HG02970 (cell line): ENCODE measurements at regions not wholly inside any gene's neighbourhood (a gene's known extent, or its start where the extent isn't known, plus 50 kb on each side); places are given as distances from the start of the nearest gene placed in this dataset.

Experiments
- ATAC-seq: cut with Tn5 transposase; IDR thresholded peaks from one replicate; pipeline ENCODE4 v1.9.1; 2021; ENCODE audit warnings: mild to moderate bottlenecking, moderate library complexity, moderate number of reproducible peaks; ENCODE audit not compliant: unreplicated experiment, low FRiP score

- no peak for ATAC-seq
Measured at GRCh38 chr5:92908952-92909601, 671.9 kb downstream of the NR2F1-AS1 start.

- peak; percentile 53 for ATAC-seq
Measured at GRCh38 chr5:92907938-92908606, 672.9 kb downstream of the NR2F1-AS1 start.

DNA sequence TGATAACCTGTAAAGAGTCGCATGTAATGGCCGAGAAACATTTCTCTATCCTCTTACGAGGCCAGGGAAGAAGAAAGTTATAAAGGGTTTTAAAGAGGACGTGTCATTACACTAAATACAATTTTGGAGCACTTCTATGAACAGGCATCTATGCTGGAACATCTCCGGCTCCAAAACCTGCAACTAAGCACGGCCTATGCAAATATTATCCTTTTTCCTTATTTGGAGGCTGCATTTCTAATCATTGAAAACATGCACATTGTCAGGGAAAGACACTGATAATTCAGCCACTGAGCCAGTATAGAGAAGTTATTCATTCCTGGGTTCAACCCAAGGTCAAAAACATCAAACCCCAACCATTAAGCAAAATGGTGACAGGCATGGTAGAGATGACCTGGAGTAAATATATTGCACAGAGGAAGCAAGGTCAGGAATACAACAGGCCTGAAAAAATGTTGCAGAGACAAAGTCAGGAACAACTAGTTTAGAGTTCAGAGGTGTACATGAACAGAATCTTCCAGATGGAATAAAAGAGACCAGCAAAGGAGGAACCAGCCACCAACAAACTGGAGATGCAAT, 674.1 kb downstream of the NR2F1-AS1 start:
- ATAC-seq: no peak

- ATAC-seq: no peak
Measured at GRCh38 chr5:92904021-92904420, 677.0 kb downstream of the NR2F1-AS1 start.

GRCh38 chr5:92899611-92900010, 681.4 kb downstream of the NR2F1-AS1 start:
- no peak for ATAC-seq

- ATAC-seq: no peak
Measured at GRCh38 chr5:92896722-92897121, 684.3 kb downstream of the NR2F1-AS1 start.

GRCh38 chr5:92890841-92891244, 690.2 kb downstream of the NR2F1-AS1 start:
- no peak for ATAC-seq

DNA sequence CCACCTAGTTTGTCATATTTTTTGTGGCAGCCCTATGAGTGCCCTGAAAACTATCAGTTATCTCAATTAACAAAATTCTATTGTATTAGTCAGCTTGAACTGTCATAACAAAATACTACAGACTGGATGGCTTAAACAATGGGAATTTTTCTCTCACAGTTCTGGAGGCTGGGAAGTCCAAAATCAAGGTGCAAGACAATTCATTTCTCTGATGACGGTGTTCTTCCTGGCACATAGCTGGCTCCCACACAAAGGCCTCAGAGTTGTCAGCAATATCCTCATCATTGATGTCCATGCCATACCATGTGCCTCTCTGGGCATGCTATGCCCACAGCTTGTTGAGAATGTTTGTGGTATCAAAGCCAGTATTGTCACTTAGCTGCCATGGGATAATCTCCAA, 691.9 kb downstream of the NR2F1-AS1 start:
- no peak for ATAC-seq

- no peak for ATAC-seq
Measured at GRCh38 chr5:92887254-92887653, 693.8 kb downstream of the NR2F1-AS1 start.

GRCh38 chr5:92886751-92887150, 694.3 kb downstream of the NR2F1-AS1 start:
- ATAC-seq: no peak

GRCh38 chr5:92885950-92886349, 695.1 kb downstream of the NR2F1-AS1 start:
- ATAC-seq: no peak

GRCh38 chr5:92884469-92884868, 696.5 kb downstream of the NR2F1-AS1 start:
- ATAC-seq: no peak

DNA sequence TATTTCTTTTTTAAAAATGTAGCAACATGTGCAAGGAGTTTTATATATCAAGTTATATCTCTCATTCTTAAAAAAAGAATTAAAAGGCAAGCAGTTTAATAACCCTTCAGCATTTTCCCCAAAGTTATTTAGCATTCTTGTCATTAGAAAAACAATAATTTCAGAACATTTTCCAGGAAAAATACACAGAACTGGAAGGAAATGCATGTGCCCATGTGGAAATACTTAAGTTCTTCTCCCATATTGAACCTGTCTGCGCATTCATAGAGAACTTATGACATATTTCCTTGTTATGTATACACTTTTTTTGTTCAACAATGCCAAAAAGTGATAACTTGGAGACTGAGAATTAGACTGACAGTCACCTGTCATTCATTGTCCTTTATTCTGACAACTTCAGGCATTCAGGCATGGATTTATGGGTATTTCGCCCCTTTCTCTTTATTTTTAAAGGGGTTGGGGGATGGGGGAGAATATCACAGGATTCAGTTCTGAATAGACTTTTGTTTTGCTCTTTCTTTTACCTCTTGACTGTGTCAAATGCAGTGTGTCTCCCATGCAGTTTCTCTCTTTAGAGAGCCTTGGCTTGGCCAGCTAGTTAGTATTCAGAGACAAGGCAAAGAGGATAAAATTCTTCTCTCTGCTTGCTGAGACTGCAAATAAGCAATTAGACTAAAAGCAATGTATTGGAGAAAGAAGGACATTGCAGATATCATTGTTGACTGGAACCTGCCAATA, 701.0 kb downstream of the NR2F1-AS1 start:
- ATAC-seq: no peak

GRCh38 chr5:92874790-92875189, 706.2 kb downstream of the NR2F1-AS1 start:
- ATAC-seq: no peak

DNA sequence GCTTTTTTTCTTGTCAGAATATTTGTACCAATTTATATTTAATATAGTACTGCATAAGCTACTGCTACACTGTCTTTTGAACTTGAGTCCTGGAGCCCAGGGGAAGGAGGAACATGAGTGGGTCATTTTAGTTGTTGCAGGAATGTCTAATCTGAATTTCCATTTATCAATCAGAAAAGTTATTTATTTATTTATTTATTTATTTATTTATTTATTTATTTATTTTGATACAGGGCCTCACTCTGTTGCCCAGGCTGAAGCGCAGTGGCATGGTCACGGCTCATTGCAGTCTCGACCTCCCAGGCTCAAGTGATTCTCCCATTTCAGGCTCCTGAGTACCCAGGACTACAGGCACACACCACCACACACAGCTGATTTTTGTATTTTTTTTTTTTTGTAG, 712.6 kb downstream of the NR2F1-AS1 start:
- no peak for ATAC-seq

- no peak for ATAC-seq
Measured at GRCh38 chr5:92864591-92864990, 716.4 kb downstream of the NR2F1-AS1 start.

DNA sequence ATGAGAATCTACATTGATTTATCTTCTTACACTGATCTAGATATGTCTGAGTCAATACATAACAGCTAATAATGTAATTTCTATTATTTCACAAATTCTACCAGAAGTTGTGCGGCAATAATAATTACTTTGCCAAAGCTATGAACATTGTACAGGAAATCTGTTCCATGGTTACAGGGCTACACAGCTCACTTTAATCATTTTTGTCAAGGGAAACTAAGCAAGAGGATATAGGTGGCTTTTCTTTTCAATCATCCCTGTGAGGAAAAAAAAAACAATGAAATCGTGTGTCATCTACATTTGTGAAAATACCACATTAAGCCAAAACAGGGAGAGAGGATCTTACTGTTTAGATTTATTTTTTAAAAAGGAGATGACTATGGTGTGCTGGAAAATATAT, 717.4 kb downstream of the NR2F1-AS1 start:
- ATAC-seq: no peak

DNA sequence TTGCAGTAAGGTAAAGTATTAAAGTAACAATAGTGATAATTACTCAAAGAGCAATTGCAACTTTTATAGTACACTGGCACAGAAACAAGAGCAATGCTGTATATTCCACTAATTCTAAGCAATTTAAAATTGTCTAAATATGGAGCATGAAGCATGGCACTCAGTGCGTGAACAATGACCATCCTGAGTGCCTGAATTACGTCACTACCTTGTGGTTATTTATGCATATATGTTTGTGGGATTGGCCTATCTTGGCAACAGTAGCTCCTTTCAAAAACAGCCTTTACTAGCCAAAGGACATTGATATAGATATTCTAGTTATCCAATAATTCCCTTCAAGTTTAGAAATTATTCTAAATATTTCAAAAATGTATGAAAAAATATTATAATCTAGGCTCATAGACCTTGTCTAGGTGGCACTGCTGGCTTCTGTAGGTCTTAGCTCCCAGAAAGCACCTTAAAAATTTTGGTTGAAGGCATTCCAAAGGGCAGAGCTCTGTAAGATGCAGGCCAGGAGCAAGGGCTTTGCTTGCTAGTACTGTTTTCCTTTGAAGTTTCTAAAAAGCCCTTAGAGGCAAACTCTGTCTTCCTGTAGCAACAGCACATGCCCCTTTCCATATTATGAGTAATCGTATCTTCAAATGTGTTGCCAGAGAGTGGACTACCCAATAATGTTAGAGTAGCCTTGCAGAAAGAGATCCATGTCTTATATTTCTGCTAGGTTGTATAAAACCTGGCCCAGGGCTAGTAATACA, 719.3 kb downstream of the NR2F1-AS1 start:
- no peak for ATAC-seq

DNA sequence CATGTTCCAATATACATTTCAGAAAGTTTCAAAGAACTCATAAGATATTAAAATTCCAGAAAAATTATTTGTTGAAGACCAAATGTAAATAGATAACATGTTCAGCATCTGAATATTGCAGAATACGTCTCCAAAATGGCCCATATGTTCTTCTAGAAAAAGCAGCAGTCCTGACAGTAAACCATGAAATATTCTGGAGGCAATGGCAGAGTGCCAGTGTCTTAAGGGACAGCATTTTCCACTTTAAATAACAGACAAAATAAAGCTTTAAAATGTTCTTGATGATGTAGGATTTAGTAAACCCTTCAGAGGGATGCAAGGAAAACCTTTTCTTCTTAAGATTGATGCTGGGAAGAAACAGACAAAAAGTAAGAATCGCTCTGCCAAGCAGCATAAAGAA, 721.0 kb downstream of the NR2F1-AS1 start:
- no peak for ATAC-seq

- no peak for ATAC-seq
Measured at GRCh38 chr5:92852219-92852618, 728.8 kb downstream of the NR2F1-AS1 start.

GRCh38 chr5:92850886-92851285, 730.1 kb downstream of the NR2F1-AS1 start:
- ATAC-seq: no peak
